GF-D8 (cell line): ENCODE measurements at regions not wholly inside any gene's neighbourhood (a gene's known extent, or its start where the extent isn't known, plus 50 kb on each side); places are given as distances from the start of the nearest gene placed in this dataset.
"Not testable (repeated sequence)": the region's sequence is repeated elsewhere in the genome, so short reads cannot be mapped to it uniquely, and the experiment has no call there.

Source experiments
- DNase-seq: peaks from one replicate; lab custom pipeline; 2025; lab: John Stamatoyannopoulos, UW

DNA sequence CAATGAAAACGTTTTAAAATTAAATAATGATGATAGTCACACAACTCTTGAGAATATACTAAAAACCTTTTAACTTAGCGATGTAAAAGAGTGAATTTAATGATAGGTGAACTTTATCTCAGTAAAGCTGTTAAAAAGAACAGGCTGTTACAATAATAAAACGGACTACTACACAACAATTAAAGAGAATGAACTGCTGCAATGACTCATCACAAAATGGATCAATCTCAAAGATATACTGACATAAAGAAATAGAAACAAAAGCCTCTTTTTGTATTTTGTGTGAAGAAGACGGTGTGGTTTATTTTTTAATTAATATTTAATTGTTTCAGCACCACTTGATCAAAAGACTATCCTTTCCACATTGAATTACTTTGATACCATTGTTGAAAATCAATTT lies 352.4 kb upstream of the GJE1 start:
- no peak for DNase-seq

DNA sequence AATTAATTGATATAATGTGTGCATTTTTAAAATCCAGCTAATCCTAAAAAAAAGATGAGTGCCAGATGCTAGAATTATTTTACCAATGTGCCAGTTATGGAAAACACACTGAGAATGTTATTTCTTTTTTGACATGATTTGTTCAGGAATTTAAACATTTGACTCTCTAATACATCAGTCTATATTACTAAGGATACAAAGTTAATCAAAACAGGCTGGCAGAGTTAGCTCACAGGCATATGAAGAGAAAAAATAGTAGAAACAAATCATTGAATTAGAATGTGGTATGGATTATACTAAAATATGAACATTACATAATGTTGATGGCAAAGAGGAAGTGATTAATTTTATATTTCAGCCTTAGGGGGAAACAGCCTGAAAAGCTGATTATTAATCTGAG lies 368.3 kb upstream of the GJE1 start:
- no peak for DNase-seq

DNA sequence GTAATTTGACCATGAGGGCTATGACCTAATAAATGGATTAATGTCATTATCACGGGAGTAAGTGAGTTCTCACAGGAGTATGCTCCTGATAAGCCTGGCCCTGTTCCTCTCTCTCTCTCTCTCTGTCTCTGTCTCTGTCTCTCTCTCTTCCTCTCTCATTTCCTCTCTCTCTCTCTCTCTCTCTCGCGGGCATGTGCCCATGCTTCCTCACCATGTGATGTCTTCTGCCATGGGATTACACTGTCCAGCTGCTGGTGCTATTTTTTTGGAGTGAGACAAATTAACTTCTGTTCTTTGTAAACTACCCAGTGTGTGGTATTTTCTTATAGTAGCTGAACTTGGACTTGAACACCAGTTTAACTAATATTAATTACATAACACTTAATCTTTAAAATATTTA lies 374.3 kb upstream of the GJE1 start:
- no peak for DNase-seq

DNA sequence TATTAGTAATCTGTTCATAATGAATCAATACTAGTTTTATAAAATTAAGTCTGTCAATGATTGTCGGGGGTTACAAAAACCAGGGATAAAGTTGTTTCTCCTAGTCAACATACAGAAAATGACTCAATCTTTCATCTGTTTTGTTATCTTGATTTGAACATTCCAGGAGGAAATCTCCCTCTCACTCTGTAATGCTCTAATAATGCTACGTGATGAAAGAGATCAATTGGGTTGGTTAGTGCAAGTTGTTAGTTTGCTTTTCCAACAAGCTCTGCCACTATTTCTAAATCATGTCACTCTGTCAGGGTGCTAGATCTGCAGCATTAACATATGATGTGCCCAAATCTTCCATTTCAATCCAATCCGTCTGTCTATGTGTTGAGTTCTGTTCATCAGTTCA lies 379.5 kb upstream of the GJE1 start:
- DNase-seq: no peak

DNA sequence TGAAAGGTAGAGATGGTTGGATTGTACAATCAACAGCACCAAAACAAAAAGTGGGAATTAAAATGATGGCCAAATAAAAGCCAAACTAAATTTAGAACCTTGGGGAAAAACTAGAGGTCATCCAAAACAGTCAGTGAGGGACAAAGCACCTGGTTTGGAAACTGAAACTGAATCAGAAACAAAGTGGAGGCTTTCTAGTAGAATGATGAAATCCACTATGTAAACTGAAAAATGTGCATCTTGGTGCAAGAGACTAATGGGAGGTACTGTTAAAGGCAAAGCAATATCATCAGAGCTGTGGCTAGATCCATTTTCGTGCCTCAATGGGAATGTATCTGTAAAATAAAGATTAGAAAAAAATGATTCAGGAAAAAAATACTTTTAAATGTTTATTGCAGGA lies 380.0 kb upstream of the GJE1 start:
- DNase-seq: no peak

DNA sequence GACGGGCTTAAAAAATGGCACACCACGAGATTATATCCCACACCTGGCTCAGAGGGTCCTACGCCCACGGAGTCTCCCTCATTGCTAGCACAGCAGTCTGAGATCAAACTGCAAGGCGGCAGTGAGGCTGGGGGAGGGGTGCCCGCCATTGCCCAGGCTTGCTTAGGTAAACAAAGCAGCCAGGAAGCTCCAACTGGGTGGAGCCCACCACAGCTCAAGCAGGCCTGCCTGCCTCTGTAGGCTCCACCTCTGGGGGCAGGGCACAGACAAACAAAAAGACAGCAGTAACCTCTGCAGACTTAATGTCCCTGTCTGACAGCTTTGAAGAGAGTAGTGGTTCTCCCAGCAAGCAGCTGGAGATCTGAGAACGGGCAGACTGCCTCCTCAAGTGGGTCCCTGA lies 386.4 kb upstream of the GJE1 start:
- DNase-seq: not testable (repeated sequence)

DNA sequence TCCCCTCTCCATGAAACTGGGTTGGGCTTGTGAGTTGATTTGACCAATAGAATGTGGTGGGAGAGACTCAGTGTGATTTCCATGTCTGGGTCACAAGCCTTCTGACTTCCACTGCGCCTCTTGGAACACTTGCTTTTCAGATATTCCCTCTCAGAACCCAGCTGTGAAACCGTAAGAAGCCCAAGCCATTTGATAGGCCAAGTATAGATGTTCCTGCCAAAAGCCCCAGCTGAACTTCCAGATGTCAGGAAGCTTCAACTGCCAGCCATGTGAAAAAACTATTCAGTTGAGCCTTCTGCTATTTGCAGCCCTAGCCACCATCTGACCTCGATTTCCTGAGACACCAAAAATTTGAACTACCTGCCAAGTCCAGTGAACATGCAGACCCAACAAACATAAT lies 387.8 kb upstream of the GJE1 start:
- DNase-seq: no peak

DNA sequence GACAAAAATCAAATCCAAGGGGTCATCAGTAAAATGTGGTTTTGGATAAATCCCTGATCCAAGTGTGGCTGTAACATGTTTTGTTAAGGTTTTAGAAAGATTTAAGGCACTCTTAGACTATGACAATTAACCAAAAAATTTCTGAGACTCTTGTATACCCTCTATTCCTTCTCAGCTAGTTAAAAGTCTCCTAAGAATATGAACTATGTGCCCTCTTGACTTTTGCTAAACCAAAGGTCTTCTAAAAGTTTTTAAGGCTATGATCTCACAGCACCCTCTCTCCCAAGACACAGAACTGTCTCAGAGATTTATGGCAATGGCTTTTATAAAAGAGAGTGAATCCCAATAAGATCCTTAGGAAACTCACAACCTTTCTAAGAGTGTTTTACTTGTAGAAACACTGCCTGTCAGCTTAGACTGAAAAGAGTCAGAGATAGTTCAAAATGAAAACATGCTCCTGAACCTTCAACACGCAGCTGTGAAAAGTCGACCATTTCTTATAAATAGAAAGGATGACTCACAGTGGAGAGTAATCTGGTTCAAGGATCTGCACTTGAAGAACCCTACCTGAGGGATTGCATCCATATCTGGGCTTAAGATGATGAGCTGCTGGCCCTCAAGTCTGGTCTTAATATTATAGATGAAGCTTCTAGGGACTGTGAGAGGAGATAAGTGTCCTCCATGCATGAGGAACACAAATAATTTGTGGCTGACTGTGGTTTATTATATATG lies 388.4 kb upstream of the GJE1 start:
- no peak for DNase-seq

DNA sequence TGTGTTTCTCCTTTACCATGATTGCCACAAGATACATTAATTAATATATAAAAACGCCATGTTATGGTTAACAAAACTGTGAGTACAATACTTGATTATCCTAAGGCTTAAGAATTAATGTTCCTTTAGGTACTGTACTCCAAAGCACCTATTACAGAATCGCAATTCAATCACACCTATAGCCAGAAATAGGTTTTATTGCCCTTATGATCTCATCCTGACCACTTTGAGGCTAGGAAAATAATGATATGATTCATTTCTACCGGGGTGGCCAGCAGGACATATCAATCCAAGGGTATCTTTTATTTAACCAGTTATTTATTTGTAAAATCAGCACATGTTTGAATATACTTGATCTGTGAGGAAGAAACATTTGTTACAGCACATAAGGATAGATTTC lies 396.6 kb upstream of the GJE1 start:
- no peak for DNase-seq

DNA sequence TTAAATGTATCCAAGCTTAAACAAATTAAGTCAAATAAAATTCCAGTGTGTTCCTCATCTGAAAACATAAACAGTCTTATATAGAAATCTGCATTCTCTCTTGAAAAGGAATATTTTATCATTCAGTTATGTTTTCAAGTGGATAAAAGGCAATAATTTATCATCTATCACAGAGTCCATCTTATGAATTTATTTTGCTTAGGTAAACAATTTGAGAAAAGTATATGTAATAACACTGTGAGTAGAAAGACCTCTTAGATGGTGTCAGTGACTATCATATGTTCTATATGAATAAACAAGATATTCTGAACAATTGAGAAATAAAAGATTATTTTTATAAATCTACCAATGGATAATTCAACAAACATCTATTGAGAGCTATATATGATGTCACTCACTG lies 397.6 kb upstream of the GJE1 start:
- DNase-seq: no peak

DNA sequence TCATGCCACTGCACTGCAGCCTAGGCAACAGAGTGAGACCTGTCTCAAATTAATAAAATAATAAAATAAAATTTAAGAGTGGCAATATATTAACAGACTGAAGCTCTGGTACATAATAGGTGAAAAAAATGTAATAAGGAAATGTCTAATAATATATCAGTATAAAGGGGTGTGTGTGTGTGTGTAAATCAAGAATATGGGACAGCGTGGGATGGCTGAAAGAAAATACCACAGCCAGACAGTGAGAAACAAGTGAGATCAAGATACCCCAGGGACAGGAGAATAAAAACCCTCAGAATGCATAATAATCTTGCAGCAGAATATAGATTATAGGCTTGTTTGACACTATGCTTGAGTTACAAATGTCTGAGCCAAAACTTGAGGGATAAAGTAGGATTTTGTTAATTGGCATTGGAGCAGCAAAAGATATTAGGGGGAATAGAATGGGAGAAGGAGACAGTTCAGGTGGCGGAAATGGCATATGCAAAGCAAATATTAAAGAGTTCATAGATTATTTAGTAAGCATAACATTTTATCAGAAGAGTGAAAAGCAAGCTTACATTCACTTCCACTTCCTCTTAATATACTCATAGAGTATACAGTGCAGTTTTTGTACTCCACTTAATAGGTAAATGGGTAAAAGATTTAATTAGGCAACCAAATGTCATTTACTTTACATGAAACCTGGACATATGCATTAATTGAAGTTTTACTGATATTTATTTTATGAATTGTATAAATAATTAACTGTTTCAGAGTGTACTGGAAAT lies 398.5 kb upstream of the GJE1 start:
- DNase-seq: no peak

DNA sequence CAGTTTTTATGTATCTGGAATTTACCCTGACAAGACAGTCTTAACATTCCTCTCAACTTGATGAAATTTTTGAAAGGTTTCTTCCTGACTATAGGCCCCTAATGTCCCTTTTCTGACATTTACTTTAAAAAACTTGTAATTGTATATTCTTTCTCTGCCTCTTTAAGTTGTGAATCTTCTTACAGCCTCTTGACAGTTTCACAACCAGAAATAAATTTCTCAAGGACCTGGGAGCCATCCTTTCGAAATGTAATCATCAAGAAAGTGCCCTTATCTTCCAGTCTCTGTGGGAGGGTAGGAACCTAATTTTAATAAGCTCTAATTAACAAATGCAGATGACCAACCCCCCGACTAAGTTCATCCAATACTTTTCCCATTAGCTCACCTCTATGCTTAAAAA lies 403.6 kb upstream of the GJE1 start:
- no peak for DNase-seq

DNA sequence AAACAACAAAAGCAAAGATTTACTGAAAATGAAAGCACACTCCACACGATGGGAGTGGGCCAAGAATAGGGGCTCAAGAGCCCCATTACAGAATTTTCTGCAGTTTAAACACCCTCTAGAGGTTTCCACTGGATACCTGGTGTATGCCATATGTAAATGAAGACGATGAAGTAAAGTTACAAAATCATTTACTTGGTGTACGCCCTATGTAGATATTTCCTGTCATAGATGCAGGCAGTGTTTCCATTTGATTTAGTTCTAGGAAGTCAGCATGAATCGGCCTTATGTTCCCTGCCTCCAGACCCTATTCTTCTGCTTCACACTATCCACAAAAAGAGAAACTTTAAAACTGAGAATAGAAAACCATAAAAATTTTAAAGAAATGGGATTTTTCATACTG lies 404.4 kb upstream of the GJE1 start:
- DNase-seq: no peak

DNA sequence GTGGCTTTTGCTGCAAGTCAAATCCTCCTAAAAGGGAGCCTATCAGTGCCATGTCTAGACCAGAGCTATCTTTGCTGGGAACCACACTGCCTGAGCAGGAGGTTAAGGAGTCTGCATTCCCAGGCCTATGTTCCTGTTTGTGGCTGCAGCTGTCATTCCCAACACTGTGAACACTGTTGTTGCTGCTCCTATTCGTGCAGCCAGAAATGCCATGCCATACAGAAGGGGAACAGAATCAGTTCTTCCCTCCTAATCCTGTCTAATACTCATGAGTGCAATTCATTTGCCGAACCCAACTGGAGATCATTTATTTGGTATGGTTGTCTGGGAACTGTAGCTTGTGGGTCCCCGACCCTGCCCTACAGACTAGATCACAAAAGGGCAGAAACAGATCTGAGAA lies 406.5 kb upstream of the GJE1 start:
- DNase-seq: no peak

DNA sequence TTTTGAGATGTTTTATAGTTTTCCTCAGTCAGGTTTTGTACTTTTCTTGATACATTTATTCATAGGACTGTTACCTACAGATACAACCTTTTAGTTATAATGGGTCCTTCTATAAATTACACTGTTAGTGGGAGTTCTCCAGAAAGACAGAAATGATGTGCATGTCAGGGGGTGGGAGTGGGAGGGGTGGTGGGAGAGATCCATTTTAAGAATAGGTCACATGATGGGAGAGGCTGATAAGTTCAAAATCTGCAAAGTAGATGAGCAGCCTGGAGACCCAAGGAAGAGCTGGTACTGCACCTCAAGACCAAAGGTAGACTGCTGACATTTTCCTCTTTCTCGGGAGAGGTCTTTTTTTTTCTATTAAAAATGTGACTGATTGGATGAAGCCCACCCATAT lies 408.0 kb upstream of the GJE1 start:
- no peak for DNase-seq

DNA sequence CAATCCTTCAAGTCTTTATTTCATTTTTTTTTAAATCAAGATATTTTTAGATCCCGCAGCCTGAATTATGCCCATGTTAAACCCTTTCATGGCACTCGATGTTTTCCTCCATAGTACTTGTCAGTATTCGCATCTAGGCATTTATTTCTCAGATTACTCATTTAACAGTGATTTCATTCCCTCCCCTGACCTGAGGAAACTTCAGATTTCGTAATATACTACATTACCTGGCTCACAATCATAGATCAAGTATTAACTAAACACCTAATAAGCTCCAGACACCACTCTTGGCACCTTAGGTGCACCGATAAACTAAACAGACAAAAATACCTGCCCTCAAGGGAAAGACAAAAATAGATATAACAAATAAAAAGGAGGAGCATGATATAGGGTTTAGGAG lies 413.2 kb upstream of the GJE1 start:
- no peak for DNase-seq

DNA sequence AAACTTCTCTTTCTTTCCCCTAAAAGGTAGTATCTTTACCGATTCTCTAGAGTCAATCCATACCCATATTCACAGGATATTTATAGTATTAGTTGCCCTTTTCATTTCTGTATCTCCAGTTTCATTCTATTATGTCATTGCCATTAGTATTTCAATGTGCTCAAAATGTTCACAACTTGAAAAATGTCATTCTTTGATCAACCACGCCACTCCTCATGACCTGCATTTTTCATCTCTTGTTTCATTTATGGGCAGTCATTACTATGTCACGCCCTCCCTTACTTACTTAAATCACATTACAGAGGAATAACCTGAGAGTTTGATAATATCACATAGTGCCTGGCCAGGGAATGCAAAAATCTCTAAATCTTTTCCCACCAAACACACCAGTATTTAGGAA lies 427.3 kb upstream of the GJE1 start:
- DNase-seq: no peak

DNA sequence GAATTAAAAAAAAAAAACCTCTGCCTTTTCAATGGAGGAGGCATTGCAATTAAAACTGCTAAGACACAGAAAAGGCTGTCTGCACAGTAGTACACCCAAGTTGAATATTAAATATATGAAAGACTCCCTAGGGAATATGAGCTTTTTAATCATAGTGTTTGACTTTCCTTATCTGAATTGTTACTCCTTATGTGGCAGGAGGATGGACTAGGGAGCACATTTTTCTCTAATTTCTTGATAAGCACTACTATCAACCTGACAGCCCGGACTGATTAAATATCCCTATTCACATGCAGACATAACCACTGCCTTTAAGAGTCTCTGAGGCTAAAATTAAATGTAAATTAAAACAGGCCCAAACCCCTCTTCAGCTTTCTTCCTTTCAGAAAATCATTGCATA lies 428.6 kb upstream of the GJE1 start:
- no peak for DNase-seq

DNA sequence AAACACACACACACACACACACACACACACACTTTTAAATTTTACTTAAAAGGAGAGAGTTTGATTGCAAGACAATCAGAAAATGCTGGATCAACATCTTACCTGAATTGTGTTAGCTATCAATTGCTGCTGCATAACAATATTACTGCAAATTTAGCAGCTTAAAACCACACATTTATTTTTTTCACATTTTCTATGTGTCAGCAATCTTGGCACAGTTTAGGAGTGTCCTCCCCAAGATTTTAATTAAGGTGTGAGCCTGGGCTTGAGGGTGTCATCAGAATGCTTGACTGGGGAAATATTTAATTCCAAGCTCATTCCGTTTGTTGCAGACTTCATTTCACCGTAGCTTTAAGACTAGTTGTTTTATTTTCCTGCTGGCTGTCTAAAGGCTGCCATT lies 431.0 kb upstream of the GJE1 start:
- DNase-seq: no peak

DNA sequence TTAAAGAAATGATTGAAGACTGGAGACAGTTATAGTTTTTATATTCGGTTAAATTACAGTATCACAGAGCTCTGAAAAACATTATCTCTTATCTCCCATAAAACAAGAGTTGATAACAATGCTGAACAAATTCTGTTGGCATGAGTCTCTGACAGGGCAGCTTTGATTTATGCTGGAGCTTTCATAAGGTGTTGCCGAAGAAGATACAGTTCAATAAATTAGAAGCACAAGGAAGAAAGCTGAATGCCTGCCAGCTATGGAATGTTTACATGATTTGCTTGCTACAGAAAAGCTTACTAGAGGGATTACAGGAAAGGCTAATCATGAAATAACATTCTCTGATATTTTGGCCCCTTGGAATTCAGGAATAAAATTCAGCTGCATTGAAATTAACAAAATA lies 431.9 kb upstream of the GJE1 start:
- DNase-seq: no peak

DNA sequence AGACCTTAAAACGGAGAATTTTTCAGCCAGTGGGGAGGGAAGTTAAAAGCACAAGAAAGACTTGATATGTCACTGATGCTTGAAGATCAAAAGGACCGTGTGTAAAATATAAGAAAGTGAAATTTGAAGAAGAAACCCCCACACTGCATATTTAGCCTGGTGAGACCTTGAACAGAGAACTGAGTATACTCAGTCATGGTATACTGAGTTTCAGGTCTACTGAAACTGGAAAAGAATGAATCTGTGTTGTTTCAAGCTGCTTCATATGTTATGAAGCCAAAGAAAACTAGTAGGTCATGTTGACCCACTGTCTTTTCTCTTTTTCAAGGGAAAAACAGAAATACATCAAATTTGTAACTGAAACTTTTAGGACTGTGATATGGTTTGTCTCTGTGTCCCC lies 443.8 kb upstream of the GJE1 start:
- no peak for DNase-seq

DNA sequence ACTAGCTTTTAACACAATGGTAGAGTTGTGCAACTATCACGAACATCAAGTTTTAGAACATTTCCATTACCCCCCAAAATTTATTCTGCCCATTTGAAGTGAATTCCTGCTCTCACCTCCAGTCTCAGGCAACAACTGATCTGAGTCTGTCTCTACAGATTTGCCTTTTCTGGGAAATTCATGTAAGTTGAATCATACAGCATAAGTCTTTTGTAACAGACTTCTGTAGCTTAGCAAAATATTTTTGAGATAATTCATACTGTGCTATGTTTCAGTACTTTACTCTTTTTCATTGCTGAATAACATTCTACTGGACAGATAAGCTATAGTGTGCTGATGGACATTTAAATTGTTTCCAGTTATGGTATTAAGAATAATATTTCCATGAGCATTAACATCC lies 447.3 kb upstream of the GJE1 start:
- no peak for DNase-seq

DNA sequence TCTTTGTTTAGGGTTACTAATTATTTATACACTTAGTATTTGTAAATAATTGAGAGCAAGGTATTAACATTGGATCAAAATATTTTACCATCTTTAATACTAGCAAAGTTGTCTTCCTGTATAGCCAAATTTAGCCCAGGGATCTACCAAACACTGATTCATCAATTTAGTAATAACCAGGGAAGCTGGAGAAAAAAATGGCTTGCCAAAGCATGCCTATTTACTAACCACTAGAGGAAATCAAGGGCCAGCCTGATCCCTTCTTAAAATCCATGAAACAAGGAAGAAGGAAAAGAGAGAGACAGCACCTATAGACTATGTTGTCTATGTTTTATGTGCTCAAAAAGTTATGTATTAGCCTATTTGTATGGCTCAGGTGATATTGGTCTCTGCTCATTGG lies 450.3 kb upstream of the GJE1 start:
- no peak for DNase-seq

DNA sequence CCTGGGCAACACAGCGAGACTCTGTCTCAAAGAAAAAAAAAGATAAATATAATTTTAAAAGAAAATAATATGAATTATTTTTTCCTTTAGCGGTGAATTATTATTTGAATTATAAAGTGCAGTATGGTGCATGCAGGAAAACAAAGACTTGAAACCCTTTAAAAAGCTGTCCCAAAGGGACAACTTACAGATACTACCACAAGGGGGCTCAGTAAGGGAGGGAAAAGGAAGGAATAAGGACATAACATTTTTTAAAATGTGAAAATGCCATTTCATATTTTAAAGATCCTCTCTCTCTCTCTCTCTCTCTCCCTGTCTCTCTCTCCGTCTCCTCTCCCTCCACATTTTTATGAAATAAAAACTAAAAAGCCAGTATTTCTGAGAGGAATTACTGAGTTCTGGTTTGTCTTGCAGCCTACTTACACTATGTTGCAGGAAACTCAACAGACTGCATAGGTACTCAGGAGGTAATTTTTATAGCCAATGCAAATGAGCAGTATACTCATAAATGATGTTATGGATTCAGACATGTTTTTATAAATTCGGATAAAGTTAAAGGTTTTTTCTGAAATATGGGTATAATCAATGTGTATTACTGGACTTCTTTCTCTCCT lies 455.0 kb upstream of the GJE1 start:
- DNase-seq: no peak
